ENCODE measurements at regions not wholly inside any gene's neighbourhood (a gene's known extent, or its start where the extent isn't known, plus 50 kb on each side); places are given as distances from the start of the nearest gene placed in this dataset.
"Not testable (repeated sequence)": the region's sequence is repeated elsewhere in the genome, so short reads cannot be mapped to it uniquely, and the experiment has no call there.

GRCh38 chr6:127397171-127397597 lies 53.8 kb upstream of the ECHDC1 start:
- not testable (repeated sequence) for TF ChIP-seq EZH2 (IDR thresholded peaks at IDR 0.05; ENCODE audit: insufficient read depth, poor library complexity, severe bottlenecking); EZH2phosphoT487 (IDR thresholded peaks at IDR 0.05; ENCODE audit: insufficient read depth, low read depth)

Measured in GM23248 (cell line).